ENCODE measurements at regions not wholly inside any gene's neighbourhood (a gene's known extent, or its start where the extent isn't known, plus 50 kb on each side); places are given as distances from the start of the nearest gene placed in this dataset.
"Not testable (repeated sequence)": the region's sequence is repeated elsewhere in the genome, so short reads cannot be mapped to it uniquely, and the experiment has no call there.

DNA sequence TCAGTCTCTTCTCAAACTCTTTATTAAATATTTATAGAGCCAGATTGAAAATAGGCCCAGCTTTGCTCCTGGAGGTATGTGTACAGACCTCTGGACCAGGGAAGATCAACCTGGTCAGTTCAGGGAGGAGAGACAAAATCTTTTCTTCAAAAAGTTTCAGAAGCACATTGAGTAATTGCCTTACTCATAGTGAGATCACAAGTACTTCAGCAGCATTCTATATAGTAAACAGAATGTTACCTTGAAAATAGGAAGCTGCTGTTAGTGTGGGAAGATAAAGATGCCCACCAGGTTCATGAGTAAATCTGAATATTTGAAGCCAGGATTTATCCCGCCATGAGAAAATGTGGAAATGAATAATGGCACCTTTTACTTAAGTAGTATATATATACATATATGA, 665.9 kb upstream of the CITED2 start:
- no peak for DNase-seq (ENCODE audit: low spot score)

DNA sequence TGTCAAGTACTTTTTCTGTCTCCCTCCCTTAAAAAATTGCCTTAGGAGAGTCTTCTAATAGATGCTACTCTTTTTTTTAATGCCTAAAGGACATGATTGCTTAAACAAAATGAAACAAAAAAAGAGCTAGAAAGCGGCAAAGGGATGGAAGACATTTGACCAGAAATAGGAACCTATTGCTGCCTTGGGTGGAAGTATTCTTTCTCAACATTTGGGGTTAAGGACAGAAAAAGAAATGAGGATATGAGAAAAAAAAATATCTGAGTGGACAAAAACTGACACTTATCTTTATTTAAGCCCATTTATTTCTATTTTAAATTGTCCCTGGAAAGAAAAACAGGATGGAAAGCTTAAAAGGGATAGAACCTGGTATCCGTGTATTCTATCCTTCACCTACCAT, 664.9 kb upstream of the CITED2 start:
- no peak for DNase-seq (ENCODE audit: low spot score)

DNA sequence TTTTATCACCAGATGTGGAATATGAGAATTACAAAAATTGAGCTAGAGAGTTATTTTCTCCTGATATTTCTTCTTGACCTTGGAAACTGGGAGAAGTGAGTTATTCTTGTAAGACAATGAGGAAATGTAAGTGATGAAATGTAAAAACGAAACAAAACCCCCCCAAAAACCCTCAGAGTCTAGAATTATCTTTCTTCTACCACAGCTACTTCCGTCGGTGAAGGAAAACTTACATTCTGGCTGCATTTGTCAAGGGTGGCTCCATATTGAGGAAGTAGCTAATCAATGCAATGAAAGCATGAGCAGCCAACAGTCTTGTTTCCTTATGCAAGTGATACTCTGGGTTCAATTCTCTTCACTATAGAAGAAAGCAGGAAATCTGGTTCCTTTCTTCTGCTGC, 661.7 kb upstream of the CITED2 start:
- DNase-seq (ENCODE audit: low spot score) = peak; percentile 39

DNA sequence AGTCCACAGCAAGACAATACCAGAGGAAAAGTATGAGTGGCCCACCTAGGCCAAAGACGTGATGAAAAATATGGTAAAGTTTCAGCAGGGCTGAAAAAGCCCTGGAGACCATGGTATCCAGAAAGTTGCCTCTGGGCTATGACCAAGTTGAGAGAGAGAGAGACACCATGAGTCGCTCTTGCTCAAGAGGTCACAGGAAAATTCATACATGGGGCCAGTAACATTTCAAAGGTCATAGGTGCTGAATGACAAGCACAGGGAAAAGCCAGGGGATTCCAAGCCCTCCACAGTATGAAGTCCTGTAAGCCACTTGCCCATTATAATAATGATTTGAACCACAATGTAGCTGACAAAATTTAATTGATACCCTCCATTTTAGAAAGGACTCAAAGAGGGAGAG, 657.7 kb upstream of the CITED2 start:
- no peak for DNase-seq (ENCODE audit: low spot score)

DNA sequence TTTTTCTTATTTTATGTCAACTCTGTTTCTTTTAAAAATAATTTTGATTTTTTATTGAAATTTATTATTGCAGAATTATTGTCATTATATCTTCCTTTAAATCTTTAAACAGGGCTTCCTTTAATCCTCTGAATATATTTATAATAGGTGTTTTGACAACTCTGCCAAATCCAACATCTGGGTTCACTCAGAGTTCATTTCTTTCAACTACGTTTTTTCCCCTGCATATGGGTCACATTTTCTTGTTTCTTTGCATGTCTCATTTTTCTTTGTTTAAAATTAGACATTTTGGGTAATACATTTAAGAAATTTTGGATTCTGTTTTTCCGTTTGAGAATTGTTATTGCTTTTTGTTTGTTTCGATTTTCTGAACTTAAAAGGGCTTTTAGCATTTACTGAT, 655.1 kb upstream of the CITED2 start:
- no peak for DNase-seq (ENCODE audit: low spot score)

DNA sequence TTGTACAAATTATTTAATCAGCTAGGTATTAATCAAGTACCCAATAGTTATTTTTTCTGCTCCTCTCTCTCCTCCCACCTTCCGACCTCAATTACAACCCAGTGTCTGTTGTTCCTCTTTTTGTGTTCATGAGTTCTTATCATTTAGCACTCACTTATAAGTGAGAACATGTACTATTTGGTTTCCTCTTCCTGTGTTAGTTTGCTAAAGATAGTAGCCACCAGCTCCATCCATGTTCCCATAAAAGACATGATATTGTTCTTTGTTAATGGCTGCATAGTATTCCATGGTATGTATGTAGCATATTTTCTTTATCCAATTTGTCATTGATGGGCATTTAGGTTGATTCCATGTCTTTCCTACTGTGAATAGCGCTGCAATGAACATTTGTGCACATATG, 652.8 kb upstream of the CITED2 start:
- no peak for DNase-seq (ENCODE audit: low spot score)

DNA sequence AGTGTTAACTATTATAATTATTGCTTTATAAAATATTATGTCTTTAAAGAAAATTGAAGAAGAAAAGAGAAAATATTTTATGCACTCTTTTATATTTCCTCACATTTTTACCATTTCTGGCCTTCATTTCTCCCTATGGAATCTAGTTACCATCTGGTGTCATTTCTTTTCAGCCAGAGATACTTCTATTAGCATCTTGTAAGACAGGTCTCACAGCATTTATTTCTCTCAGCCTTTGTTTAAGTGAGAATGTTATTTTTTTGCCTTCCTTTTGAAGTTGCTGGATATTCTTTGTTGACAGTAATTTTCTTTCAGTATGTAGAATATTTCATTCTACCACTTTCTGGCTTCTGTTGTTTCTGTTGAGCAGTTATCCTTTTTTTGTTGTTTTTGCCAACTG, 652.1 kb upstream of the CITED2 start:
- no peak for DNase-seq (ENCODE audit: low spot score)

DNA sequence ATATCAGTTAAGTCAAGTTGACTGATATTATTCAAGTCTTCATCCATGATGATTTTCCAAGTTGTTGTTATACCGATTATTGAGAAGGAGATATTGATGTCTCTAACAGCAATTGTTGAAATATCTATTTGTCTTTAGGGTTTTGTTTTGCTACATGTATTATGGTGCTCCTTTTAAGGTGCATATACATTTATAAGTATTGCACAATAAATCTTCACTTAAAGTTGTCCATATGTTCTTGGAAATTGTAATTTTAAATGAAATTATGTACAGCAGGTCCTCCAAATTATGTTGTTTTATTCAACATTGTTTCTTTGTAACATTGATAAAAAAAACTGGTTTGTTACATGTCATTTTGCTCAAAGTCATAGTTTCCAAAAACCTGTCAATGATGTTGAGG, 650.7 kb upstream of the CITED2 start:
- DNase-seq (ENCODE audit: low spot score) = no peak

DNA sequence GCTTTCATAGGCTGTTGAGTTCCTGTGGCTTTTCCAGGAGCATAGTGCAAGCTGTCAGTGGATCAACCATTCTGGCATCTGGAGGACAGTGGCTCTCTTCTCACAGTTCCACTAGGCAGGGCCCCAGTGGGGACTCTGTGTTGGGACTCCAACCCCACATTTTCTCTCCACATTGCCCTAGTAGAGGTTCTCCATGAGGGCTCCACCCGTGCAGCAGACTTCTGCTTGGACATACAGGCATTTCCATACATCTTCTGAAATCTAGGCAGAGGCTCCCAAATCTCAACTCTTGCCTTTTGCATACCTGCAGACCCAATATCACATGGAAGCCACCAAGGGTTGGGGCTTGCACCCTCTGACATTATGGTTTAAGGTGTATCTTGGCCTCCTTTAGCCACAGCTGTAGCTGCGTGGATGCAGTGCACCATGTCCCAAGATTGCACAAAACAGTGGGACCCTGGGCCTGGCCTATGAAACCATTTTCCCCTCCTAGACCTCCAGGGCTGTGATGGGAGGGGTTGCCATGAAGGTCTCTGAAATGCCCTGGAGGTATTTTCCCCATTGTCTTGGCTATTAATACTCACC, 645.9 kb upstream of the CITED2 start:
- no peak for DNase-seq (ENCODE audit: low spot score)

DNA sequence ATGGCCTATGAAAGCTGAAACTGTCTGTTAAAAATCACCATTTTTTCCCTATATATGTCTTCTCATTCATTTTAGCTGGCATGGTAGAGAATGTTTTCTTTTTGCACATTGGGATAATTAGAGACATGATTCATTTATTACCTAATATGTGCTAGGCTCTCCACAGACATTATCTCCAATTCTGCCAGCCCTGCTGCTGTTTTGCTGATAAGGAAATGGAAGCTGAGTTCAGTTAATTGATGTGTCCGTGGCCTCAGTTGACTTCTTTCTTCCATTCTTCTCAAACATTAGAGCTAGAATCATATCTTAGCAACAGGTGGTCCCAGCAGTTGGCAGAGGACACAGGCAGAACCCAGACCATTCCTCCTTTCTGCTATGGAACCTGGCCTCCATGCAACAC, 644.1 kb upstream of the CITED2 start:
- no peak for DNase-seq (ENCODE audit: low spot score)

DNA sequence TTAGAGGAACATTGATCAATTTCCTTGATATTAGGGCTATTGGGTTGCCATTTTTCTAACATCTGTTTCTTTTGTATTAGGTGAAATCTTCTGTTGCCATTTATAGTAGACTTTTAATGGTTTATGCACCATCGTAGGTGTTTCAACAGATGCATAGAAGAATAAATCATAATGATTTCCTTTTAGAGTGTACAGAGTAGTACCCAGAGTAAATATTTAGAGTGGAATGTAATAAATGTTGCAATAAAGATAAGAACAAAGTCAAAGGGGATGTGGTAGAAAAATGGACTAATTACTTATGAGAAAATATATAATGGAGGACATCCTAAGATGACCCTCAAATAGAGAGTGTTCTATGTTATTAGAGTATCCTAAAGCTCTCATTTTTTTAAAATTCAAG, 643.0 kb upstream of the CITED2 start:
- DNase-seq (ENCODE audit: low spot score) = no peak

DNA sequence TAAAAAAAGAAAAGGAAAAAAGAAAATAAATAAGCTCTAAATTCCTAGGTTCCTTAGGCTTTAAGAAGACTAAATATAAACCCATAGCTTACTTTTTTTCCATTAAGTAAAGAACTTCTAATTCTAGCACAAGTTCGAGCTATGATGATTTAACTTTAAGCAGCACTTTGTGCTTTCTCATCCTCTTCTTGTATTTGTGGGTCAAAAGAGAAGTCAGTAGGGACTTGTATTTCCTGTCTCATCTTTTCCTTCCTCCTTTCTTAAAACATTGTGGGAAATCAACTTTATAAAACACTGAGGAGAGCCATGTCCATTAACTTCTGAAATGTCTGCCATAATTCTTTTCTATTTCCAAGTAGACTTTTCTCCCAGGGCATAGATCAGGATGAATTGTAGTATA, 637.7 kb upstream of the CITED2 start:
- DNase-seq (ENCODE audit: low spot score) = no peak

DNA sequence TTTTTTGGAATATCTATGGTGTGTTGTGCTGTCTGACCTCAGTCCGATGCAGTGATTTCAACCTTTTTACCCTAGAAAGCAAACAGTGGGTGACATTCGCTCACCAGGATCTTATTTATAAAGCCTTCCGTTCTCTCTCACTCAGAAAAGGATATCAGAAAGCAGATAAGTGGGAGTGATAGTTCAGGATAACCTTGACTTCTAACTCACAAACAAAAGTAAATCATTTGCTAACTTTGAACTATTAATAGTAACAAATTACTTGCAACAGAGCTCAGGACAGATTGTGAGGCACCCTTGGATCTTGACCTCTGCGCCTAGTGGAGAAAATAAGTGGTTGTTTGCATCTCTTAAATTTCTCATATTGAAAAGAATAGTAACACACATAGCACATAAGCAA, 637.1 kb upstream of the CITED2 start:
- DNase-seq (ENCODE audit: low spot score) = no peak

DNA sequence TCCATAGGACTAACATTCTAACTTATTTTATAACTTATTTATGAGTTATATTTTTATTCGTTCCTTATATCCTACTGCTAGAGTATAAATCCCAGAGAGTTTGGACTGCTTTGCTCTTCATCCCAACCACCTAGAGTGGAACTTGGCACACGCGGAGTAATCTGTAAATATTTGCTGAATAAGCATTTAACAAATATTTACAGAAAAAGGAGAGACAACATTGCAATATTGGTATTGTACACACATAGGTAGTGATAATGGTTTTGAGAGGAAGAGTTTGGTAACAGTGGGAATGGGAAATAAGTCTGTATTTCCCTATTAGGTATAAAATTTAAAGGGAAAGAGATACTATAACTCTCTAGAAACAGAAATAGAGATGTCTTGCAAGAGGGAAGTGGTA, 634.8 kb upstream of the CITED2 start:
- no peak for DNase-seq (ENCODE audit: low spot score)

DNA sequence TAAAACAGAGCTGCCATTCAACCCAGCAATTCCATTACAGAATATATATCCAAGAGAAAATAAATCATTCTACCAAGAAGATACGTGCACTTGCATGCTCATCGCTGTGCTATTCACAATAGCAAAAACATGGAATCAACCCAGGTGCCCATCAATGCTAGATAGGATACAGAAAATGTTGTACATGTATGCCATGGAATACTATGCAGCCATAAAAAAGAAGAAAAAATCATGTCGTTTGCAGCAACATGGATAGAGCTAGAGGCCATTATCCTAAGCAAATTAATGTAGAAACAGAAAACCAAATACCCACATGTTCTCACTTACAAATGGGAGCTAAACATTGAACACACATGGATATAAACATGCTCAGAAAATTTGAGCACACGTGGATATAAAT, 633.1 kb upstream of the CITED2 start:
- DNase-seq (ENCODE audit: low spot score) = no peak

DNA sequence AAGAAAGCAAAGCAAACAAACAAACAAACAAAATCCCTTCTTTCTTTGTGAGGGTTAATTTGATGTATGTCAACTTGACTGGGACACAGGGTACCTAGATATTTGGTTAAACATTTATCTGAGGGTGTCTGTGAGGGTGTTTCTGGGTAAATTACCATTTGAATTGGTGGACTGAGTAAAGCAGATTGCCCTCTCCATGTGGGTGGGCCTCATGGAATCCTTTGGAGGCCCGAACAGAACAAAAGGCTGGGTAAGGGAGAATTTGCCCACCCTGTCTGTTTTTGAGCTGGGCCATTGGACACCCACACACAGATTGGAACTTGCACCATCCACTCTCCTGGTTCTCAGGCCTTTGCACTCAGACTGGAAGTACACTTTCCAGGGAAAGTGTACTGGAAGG, 628.8 kb upstream of the CITED2 start:
- DNase-seq (ENCODE audit: low spot score) = no peak

DNA sequence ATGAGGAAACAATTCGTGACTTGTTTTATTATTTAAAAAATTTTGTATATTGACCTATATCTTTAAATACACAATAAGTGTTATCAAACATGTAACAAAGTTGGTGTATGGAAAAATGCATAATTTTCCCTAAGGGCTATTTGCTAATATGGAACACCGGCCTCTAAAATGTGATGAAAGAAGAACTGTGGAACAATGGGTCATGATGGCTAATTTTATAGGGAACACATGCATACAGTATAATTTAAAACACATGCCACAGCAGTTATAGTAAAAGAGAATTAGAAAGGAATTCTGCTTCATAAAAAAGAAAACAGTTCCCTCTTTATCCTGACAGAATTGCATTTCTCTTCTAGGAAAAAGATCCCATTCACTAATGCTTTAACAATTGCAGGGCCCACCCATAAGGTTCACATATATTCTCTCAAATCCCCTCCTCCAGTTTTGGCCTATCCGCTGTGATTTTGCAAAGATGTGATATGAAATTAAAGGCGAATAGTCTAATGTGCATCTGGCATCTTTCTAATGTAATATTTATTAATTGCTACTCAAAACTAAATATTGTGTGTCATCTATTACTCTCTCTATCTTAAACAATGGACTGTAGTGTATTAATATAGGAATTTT, 628.1 kb upstream of the CITED2 start:
- no peak for DNase-seq (ENCODE audit: low spot score)

DNA sequence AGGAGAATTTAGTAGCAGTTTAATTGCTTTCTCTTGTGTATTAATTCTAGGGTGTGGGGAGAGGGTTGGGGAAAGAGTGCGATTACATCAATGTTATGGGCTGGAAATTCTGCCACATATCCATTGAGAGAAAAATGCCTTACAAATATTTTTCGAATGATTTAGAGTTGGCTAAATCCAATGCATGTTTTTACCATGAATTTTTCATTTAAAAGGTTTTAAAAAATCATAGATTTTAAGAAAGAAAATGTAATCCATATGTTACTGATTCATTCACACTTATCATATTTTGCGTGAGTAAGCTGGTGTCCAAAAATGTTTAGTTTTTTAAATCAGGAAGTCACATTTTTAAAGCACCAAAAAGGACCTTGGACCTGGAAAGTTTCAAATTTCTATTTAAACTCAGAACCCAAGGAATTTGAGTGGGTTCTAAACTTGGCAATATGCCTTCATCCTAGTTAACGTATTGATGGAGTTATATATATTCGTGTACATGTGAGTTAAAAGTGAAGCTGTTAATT, 627.4 kb upstream of the CITED2 start:
- DNase-seq (ENCODE audit: low spot score) = no peak

DNA sequence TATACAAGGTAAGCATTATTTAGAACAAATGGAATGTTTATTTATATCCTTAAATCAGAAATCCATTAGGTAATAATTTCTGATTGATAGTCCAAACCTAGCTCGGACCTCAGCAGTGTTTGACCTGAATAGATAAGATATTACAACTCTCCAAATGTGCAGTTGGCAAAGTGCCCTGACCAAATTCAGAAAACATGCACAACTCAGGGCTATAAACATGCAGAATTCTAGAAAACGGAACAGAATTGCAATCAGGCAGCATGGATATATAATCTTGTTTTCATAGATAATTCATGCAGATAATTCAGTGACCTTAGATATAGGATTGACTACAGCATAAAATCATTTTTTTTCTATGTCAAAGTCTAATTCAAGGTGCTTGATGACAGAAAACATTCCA, 626.6 kb upstream of the CITED2 start:
- DNase-seq (ENCODE audit: low spot score) = no peak

DNA sequence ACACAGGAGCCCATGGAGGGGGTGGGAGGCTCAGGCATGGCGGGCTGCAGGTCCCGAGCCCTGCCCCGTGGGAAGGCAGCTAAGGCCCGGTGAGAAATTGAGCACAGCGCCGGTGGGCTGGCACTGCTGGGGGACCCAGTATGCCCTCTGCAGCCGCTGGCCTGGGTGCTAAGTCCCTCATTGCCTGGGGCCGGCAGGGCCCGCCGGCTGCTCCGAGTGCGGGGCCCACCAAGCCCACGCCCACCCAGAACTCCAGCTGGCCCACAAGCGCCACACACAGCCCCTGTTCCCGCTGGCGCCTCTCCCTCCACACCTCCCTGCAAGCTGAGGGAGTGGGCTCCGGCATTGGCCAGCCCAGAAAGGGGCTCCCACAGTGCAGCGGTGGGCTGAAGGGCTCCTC, 625.2 kb upstream of the CITED2 start:
- not testable (repeated sequence) for DNase-seq (ENCODE audit: low spot score)

DNA sequence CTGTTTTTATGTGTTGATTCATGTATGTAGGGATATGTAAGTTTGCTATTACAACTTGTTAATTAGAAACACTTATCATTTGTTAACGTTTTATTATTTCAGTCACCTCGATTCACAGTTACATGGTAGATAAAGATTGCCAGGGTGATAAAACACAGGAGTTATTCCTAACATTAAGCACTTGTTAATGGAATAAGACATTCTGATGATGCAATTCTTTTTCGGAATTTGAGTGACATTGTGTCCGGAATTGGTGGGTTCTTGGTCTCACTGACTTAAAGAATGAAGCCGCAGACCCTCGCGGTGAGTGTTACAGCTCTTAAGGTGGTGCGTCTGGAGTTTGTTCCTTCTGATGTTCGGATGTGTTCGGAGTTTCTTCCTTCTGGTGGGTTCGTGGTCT, 624.0 kb upstream of the CITED2 start:
- DNase-seq (ENCODE audit: low spot score) = not testable (repeated sequence)

DNA sequence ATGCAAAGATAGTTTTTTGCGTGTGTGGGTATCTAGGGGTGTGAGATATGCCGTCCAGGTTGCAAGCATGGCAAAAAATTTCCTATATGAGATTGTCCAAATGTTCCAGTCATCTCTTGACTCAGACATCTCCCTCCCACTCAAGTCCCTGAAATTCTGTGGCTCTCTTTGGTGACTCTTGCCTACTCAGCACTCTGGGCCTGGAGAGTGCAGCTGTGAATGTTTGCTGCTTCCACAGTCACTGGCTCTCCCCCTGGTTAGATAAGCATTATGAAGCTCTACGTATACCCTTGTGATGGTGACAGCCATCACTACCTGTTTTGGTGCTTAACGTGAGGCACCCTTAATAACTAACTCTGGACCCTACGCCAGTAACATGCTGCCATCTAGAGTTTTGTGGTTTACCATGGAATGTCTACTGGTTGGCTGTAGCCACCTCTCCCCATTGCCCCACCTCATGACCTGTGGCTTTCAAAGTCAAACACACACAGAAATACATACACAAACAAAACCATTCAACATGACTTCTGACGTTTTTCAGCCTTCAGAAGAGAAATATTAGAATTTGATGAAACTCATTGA, 621.9 kb upstream of the CITED2 start:
- no peak for DNase-seq (ENCODE audit: low spot score)

DNA sequence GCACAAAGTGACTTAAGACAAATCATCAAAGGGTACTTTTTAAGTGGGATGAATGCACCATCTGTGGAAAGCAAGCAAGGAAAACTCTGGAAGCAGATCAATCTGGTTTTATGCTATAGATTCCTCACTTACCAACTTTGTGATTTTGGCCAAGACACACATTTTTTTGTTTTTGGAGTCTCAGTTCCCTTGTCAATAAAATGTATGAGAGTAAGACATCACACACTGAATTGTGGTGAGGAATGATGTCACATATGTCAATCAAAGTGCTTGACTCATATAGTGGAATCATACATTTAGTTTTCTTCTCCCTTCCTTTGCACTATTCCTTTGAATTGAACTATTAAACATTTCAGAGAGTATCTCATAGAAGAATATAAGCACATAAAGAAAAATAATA, 620.5 kb upstream of the CITED2 start:
- no peak for DNase-seq (ENCODE audit: low spot score)
